Loucy (cell line): ENCODE measurements at regions not wholly inside any gene's neighbourhood (a gene's known extent, or its start where the extent isn't known, plus 50 kb on each side); places are given as distances from the start of the nearest gene placed in this dataset.

Experiments used
- H2AFZ ChIP-seq: fragments of 200-600 bp; sonication (generic); 2 replicates; pipeline ENCODE4 v1.6.0; 2016; ENCODE audit warnings: antibody characterized with exemption, mild to moderate bottlenecking, low read length, moderate library complexity
- H3F3A ChIP-seq: fragments of 200-600 bp; 2 replicates; pipeline ENCODE4 v1.6.0; 2016; ENCODE audit warnings: antibody characterized with exemption, low read depth, mild to moderate bottlenecking
- H3K27me3 ChIP-seq: fragments of 200-600 bp; sonication (generic); 2 replicates; pipeline ENCODE4 v1.6.1; 2014; ENCODE audit warnings: low read length, mild to moderate bottlenecking; ENCODE audit not compliant: insufficient read depth, poor library complexity, severe bottlenecking
- H3K36me3 ChIP-seq: fragments of 200-600 bp; sonication (generic); 2 replicates; pipeline ENCODE4 v1.6.1; 2016; ENCODE audit warnings: low read length; ENCODE audit not compliant: insufficient read depth
- H3K4me1 ChIP-seq: fragments of 200-600 bp; sonication (generic); 2 replicates; pipeline ENCODE4 v1.5.1; 2014; ENCODE audit warnings: low read length, mild to moderate bottlenecking; ENCODE audit not compliant: insufficient read depth, poor library complexity, severe bottlenecking
- H3K4me2 ChIP-seq: fragments of 200-600 bp; sonication (generic); 2 replicates; pipeline ENCODE4 v1.6.0; 2014; ENCODE audit warnings: antibody characterized with exemption, low read length, low read depth, mild to moderate bottlenecking; ENCODE audit not compliant: poor library complexity, severe bottlenecking
- H3K4me3 ChIP-seq: fragments of 200-600 bp; sonication (generic); 2 replicates; pipeline ENCODE4 v1.5.1; 2014; ENCODE audit warnings: low read length, mild to moderate bottlenecking, mixed read lengths; ENCODE audit not compliant: poor library complexity, severe bottlenecking
- H3K79me2 ChIP-seq: fragments of 200-600 bp; sonication (generic); 2 replicates; pipeline ENCODE4 v1.6.1; 2014; ENCODE audit warnings: low read length; ENCODE audit not compliant: insufficient read depth
- H3K9ac ChIP-seq: fragments of 200-600 bp; sonication (generic); 2 replicates; pipeline ENCODE4 v1.6.0; 2014; ENCODE audit warnings: mild to moderate bottlenecking, low read depth, low read length, moderate library complexity; ENCODE audit not compliant: poor library complexity, severe bottlenecking
- H3K9me2 ChIP-seq: fragments of 200-600 bp; sonication (generic); replicated peaks from 2 replicates; pipeline ENCODE4 v1.6.1; 2016; ENCODE audit warnings: low read depth, low read length, mixed read lengths
- H3K9me3 ChIP-seq: fragments of 200-600 bp; sonication (generic); 2 replicates; pipeline ENCODE4 v1.6.1; 2014; ENCODE audit warnings: mild to moderate bottlenecking, antibody characterized with exemption, low read length, low read depth; ENCODE audit not compliant: insufficient read depth
- H4K20me1 ChIP-seq: fragments of 200-600 bp; sonication (generic); 2 replicates; pipeline ENCODE4 v1.6.0; 2014; ENCODE audit warnings: antibody characterized with exemption, low read length, mild to moderate bottlenecking; ENCODE audit not compliant: insufficient read depth, poor library complexity, severe bottlenecking
- EZH2phosphoT487 ChIP-seq: fragments of 200-600 bp; IDR thresholded peaks from 2 replicates; pipeline ENCODE4 v1.6.1; 2018; ENCODE audit warnings: antibody characterized with exemption, mild to moderate bottlenecking, moderate library complexity, borderline replicate concordance
- TF ChIP-seq, protein P1 (sequence below): fragments of 200-600 bp; sonication (generic); conservative IDR thresholded peaks from 2 replicates; pipeline ENCODE4 v1.5.1; 2014; ENCODE audit warnings: mild to moderate bottlenecking, antibody characterized with exemption, low read length

DNA sequence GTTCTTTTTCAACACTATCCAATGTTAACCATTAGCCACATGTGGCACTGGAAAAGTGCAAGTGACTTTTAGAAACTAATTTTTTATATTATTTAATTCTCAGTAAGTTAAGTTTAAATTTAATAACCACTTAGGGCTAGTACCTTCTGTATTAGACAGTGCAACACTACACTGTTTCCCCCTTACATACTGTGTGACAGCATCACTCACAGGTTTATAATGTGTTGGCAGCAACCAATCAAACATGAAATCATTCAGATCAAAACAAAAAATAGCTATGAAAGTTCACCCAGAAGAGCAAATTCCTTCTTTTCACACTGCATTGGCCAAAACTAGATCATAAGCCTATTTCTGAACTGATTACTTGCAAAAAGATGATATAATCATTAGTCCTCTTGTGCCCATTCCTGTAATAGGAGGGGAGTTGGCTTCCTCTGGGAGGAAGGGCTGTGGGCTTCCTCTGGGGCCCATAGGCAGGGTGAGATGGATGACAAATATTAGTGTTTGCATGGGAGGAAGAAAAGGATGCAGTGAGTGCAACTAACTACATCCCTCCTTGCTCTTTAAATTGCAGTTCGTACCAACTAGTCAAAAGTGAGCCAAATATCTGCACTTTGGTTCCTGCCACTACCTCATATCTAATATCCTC, 708.1 kb upstream of the RGMB start:
- TF ChIP-seq, protein P1, sequence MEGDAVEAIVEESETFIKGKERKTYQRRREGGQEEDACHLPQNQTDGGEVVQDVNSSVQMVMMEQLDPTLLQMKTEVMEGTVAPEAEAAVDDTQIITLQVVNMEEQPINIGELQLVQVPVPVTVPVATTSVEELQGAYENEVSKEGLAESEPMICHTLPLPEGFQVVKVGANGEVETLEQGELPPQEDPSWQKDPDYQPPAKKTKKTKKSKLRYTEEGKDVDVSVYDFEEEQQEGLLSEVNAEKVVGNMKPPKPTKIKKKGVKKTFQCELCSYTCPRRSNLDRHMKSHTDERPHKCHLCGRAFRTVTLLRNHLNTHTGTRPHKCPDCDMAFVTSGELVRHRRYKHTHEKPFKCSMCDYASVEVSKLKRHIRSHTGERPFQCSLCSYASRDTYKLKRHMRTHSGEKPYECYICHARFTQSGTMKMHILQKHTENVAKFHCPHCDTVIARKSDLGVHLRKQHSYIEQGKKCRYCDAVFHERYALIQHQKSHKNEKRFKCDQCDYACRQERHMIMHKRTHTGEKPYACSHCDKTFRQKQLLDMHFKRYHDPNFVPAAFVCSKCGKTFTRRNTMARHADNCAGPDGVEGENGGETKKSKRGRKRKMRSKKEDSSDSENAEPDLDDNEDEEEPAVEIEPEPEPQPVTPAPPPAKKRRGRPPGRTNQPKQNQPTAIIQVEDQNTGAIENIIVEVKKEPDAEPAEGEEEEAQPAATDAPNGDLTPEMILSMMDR = no peak
- TF ChIP-seq EZH2phosphoT487 = no peak
- Histone ChIP-seq H3K9ac (no peak overlapping the region), H3K4me1 (no peaks in the 10 kb centered on the region), H2AFZ (no peak overlapping the region), H3K27me3 (no peaks in the 10 kb centered on the region), H3K9me3 (no peaks in the 10 kb centered on the region), H3K4me2 (no peak overlapping the region), H3F3A (no peaks in the 10 kb centered on the region), H3K4me3 (no peak overlapping the region), H3K79me2 (no peaks in the 10 kb centered on the region), H3K9me2 (no peaks in the 10 kb centered on the region), H4K20me1 (no peaks in the 10 kb centered on the region), H3K36me3 (no peaks in the 10 kb centered on the region)

DNA sequence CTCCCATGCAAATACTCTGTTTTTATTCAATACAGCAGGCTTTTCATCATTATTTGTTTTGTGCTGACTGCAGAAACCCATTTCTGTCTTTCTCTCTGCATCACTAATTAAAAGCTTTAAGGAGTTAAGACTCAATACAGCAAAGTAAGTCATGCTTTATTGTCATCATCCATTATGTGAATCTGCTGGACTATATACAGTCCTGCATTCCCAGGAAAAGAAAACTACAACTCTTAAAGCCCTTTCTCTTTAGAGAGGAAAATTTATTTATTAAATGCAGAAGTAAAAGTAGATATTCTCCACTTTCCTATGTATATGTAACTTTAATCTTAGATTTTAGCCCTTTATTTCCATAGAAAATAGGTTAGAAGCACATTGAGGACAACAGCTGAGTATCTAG, 706.6 kb upstream of the RGMB start:
- Histone ChIP-seq H3K27me3 (no peaks in the 10 kb centered on the region), H3K9ac (no peak overlapping the region), H4K20me1 (no peaks in the 10 kb centered on the region), H3K9me2 (no peaks in the 10 kb centered on the region), H3F3A (no peaks in the 10 kb centered on the region), H3K9me3 (no peaks in the 10 kb centered on the region), H3K79me2 (no peaks in the 10 kb centered on the region), H3K4me3 (no peak overlapping the region), H3K4me2 (no peak overlapping the region), H2AFZ (no peak overlapping the region), H3K4me1 (no peaks in the 10 kb centered on the region), H3K36me3 (no peaks in the 10 kb centered on the region)
- no peak for TF ChIP-seq EZH2phosphoT487

DNA sequence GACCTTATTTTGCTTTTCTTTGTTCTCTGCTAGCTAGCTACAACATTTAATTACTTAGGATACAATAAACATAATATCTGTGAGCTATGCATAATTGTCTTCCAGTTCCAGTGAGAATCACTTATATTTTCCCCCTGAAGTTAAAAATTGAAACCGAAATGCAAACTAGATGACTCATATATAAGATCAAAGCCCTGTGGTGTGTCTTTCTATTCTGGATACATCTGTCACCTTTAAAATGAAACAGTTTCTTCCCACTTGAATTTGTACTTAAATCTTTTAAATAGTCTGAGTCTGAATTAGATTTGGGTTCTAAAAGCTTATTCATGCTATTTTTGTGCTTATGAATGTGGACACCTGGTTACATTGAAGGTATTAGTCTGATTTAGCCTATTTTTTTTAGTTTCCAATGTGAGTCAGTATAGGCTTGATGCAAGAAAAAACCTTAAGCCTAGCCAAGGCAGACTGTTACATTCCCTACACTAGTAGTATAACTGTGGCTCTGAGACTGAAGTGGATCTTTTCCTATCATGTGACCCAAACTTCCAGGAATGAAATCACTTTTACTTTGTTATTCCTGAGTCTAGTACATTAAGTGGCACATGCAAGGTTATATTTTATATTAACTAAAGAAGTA, 703.5 kb upstream of the RGMB start:
- no peak overlapping the region for H3K4me2 ChIP-seq
- H2AFZ ChIP-seq = no peak overlapping the region
- H3K9ac ChIP-seq = no peak overlapping the region
- no peaks in the 10 kb centered on the region for H3K9me3 ChIP-seq
- H3K4me3 ChIP-seq = no peak overlapping the region
- H3K36me3 ChIP-seq = no peaks in the 10 kb centered on the region
- H3K27me3 ChIP-seq = no peaks in the 10 kb centered on the region
- H3K9me2 ChIP-seq = no peaks in the 10 kb centered on the region
- H4K20me1 ChIP-seq = no peaks in the 10 kb centered on the region
- no peaks in the 10 kb centered on the region for H3F3A ChIP-seq
- H3K79me2 ChIP-seq = no peaks in the 10 kb centered on the region
- TF ChIP-seq, protein P1 = no peak
- TF ChIP-seq EZH2phosphoT487 = no peak
- H3K4me1 ChIP-seq = no peaks in the 10 kb centered on the region

DNA sequence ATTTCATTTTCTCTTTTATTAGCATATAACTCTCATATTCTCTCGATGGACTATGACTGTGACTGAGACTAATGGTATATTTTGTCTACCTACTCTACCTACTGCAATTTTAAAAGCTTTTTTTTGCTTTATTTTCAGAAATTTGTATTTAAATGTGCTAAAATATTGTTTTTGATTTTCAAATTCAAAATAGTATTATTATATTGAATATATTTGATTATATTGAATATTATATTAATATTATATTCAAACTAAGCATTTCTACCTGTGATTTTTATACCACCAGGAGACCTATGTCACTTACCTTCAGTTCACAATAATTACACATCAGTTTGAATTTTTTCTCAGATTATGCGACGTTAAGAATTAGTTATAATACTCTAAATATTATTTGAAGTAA, 700.5 kb upstream of the RGMB start:
- no peak overlapping the region for H3K4me2 ChIP-seq
- TF ChIP-seq, protein P1 = no peak
- no peak for TF ChIP-seq EZH2phosphoT487
- no peaks in the 10 kb centered on the region for H3K36me3 ChIP-seq

More for the DNA sequence above, 700.5 kb upstream of the RGMB start:
- Histone ChIP-seq H3K4me1 (no peaks in the 10 kb centered on the region), H4K20me1 (no peaks in the 10 kb centered on the region), H3F3A (no peaks in the 10 kb centered on the region), H2AFZ (no peak overlapping the region), H3K9me2 (no peaks in the 10 kb centered on the region), H3K9me3 (no peaks in the 10 kb centered on the region), H3K4me3 (no peak overlapping the region), H3K79me2 (no peaks in the 10 kb centered on the region), H3K9ac (no peak overlapping the region), H3K27me3 (no peaks in the 10 kb centered on the region)
